Activated CD8-positive, alpha-beta memory T cell treated with anti-CD3 and anti-CD28 coated beads, Interleukin-2, amount 50 U/mL, for 48 hours (primary cell): ENCODE measurements at regions not wholly inside any gene's neighbourhood (a gene's known extent, or its start where the extent isn't known, plus 50 kb on each side); places are given as distances from the start of the nearest gene placed in this dataset.
"Not testable (repeated sequence)": the region's sequence is repeated elsewhere in the genome, so short reads cannot be mapped to it uniquely, and the experiment has no call there.

Experiments
- DNase-seq: peaks from one replicate; pipeline ENCODE4 v3.0.0-alpha.2; 2020

GRCh38 chr13:48810013-48810412 lies 156.3 kb downstream of the CYSLTR2 start:
- no peak for DNase-seq

DNA sequence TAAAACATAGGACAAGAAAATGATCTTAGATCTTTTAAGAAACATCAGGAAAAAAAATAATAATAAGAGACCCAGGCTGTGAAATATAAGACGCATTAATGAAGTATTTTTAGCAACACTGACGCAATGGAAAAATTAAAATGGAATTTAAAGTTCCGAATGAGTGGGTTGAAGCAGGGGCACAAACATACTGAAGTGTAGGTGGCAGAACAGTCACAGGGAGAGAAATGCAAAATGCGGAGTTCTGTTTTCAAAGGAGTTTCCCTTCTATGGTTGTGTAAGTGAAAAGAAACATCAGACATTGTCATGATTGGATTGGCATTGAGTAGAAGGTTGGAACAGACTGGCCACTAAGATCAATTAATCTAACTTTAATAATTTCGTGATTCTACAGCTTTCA lies 159.8 kb downstream of the CYSLTR2 start:
- no peak for DNase-seq

DNA sequence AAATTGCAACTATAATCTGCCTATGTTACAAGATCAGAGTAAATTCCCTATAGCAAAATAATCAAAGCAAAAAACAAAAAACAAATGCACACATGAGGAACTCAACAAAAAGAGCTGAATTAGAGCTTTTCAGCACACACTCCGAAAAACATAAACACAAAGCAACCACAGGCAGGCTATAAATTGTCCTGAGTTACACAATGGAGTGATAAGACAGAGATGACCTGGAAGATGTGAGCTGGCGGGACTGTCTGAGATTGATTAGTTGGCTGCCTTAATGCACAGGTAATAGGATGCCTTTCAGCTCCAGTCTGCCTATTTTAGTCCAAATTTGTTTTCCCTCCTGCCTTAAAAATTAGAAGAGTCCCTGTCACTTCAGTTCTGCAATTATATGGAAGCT lies 159.0 kb upstream of the FNDC3A start:
- no peak for DNase-seq

DNA sequence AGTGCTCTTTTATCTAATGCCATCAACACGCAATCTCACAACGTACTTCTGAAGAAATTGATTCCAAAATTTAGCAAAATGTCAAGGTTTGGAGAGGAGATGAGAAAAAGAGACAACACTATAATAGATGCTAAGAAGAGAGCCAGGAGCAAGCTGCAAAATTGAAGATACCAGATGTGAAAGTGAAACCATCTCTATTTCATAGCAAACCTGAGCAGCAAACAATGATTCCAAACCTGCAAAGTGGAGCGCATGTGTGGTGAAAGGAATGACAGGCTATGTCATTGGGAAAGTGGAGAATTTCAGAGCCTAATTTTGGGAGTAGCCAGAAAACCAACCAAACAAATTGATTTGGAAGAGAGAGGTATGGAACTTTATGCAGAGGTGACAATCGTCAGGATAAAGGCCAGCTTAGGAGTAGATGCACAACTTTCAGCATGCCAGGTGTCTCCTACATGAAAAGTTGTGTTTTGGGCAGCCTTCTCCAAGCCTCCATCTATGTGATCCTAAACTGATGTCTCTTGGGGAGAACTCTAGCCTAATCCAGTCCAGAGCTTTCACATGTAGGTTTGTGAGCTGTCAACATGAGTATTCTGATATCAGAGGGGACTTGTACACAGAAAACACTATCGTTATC lies 158.4 kb upstream of the FNDC3A start:
- no peak for DNase-seq

DNA sequence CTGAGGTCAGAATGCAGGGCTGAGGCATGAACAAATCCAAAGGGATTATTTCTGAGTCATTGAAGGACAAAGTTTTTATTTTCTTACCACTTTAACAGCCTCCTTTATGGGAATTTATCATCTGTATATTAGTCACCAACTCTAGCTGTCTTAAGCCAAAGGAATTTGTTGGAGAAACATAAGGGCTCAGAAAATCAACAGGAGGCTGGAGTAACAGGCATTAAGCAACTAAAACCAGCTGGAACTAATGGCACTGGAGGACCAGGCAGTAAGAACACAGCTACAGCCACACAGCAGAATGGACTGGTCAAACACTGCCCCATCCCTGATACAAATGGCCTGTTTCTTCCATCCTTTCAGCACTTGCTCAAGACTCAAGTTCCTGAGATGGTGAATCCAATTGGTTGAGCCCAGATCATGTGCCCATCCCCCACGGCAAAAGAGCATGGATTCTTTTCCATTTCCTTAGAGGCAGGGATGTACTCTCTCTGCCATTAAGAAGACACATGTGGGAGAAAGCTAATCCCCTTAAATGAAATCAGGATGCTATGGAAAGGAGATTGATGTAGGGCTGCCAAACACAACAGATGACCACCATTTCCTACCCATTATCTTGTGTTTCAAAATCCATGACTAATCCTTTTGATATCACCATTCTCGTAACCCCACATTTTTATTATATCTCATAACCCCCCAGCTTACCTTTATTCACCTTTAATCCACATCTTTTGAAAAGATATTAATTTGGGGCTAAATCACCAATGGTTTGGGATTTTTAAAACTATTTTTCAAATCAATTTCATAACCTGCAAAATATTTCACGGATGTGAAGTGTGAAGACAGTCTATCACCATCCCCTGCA lies 157.0 kb upstream of the FNDC3A start:
- DNase-seq = no peak

GRCh38 chr13:48819376-48819775 lies 156.3 kb upstream of the FNDC3A start:
- DNase-seq = no peak

DNA sequence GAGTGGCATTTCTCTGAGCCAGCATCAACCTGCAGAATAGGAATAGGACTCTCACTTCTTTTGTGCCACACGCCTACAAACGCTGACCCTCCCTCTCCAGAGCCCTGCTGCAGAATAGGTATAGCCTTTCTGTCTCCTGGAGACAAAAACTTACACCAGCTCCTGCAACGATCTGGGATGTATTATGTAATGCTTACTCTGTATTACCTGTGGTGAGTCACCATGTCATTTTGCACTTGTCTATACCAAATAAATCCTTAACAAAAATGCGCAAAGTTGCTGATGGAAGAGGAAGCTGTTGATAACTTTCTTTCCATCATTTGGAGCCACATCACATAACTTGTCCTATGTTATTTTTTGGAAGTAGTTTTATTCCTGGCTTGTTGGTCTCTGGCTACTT lies 155.8 kb upstream of the FNDC3A start:
- DNase-seq = no peak

DNA sequence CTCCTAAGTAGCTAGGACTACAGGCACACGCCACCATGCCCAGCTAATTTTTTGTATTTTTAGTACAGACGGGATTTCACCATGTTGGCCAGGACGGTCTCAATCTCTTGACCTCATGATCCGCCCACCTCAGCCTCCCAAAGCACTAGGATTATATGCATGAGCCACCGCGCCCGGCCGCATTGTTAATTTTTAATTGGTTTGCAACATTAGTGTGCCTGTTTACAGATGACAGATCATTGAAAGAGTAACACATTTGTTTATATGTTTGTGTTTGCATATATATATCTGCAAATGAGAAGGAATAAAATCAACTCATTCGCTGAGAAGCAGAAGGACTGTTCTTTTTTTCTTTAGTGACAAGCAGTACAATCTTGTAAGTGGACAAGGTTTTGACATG lies 152.2 kb upstream of the FNDC3A start:
- DNase-seq = not testable (repeated sequence)

- no peak for DNase-seq
These were observed 149.7 kb upstream of the FNDC3A start for GRCh38 chr13:48826039-48826438.

DNA sequence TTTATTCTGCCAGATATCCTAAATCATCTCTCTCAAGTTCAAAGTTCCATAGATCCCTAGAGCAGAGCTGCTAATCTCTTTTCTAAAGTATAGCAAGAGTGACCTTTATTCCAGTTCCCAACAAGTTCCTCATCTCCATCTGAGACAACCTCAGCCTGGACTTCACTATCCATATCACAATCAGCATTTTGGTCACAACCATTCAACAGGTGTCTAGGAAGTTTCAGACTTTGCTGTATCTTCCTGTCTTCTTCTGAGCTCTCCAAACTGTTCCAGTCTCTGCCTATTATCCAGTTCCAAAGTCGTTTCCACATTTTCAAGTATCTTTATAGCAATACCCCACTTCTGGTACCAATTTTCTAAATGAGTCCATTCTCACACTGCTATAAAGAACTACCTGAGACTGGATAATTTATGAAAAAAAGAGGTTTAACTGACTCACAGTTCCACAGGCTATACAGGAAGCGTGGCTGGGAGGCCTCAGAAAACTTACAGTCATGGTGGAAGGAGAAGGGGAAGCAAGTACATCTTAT lies 148.7 kb upstream of the FNDC3A start:
- not testable (repeated sequence) for DNase-seq

DNA sequence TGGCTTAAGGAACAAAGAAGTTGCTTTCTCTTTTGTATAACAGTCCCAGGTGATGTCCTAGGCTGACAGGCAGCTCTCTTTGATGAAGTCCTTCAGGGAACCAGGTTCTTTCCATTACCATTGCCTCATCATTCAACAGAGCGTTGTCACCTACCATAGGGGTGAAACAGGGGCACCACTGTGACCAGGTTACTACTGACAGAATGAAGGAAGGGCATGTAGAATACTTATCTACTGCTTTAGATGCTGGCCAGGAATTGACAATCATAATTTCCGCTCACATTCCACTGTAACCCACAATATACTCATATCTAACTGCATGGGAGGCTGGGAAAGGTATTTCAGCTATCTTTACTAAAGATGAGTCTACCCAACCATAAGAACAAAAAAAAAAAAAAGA lies 148.0 kb upstream of the FNDC3A start:
- no peak for DNase-seq

DNA sequence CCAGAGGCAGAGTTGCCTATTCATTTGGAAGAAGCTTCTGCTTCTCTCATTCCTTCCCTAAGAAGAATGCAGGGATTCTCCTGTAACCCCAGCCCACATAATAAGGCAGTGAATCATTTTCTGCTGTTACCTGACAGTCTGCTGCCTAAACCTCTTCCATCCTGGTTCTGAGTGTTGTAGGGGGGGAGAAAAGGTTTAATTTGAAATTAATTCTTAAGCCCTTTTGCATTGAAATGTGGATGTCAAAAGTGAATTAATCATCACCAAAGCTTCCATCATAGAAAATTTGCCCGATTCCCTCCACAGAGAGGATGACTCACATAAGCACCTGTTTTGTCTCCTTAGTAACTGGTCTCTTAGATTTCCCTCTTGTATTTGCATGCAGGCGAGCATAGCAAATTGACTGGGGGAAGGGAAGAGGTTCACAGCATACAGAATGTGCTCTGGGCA lies 146.7 kb upstream of the FNDC3A start:
- DNase-seq = no peak

GRCh38 chr13:48829536-48829935 lies 146.2 kb upstream of the FNDC3A start:
- DNase-seq = no peak

GRCh38 chr13:48831248-48831647 lies 144.5 kb upstream of the FNDC3A start:
- DNase-seq = no peak

- no peak for DNase-seq
These were observed 142.3 kb upstream of the FNDC3A start for GRCh38 chr13:48833412-48833811.

GRCh38 chr13:48835326-48835725 lies 140.4 kb upstream of the FNDC3A start:
- not testable (repeated sequence) for DNase-seq

DNA sequence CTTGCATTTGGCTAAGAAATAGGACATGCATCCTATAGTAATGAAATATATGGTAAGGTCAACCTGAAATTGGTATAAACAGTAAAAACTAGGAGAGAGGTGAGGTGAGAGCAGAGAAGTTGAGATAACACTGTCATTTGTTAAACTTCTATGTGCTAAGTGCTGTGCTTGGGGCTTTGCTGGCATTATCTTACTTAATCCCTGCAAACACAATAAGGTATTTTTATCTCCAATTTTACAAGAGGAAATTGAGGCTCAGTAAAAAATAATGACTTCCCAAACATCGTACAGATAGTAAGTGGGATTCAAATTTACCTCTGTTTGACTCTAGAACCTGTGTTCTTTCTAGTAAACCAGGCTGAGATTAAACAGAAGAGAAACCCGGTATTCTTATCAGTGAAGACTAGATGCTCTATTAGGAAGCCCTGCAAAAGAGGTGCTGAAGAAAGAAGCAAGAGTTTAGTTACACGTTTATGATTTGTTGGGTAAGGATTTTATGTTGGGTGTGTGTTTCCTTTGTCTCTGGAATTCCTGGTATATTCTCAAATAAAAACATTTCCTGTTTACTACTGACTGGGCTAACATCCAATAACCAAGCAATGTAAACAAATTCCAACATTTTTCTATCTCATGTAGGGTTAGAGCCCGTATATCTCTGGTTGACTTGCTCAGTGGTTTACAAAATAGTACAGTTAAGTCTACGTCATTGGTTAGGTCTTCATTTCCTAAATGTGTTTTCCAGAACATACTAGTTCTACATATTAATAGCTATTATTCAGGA lies 137.3 kb upstream of the FNDC3A start:
- DNase-seq = no peak

GRCh38 chr13:48839171-48839570 lies 136.5 kb upstream of the FNDC3A start:
- no peak for DNase-seq

DNA sequence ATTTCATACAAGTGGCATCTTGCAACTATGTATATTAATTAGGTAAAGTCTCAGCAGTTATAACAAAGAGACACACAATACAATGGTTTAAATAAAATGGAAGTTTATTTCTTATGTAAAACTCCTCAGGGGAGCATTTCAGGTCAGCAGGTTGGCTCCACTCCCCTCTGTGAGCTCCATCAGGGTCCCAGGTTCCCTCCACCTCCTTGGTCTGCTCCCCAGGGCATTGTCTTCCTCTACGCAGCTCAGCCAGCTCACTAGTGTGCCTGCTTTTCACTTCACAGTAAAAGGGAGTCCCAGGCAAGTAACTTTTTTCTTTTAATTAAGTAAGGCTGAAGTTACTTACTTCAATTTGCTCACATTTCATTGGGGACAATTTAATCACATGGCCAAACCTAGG lies 135.3 kb upstream of the FNDC3A start:
- DNase-seq = no peak

GRCh38 chr13:48842316-48842715 lies 133.4 kb upstream of the FNDC3A start:
- no peak for DNase-seq

- DNase-seq = no peak
These were observed 131.9 kb upstream of the FNDC3A start for GRCh38 chr13:48843630-48844380.

- no peak for DNase-seq
These were observed 131.0 kb upstream of the FNDC3A start for GRCh38 chr13:48844676-48845075.

GRCh38 chr13:48849515-48849914 lies 126.2 kb upstream of the FNDC3A start:
- DNase-seq = no peak
